Right lobe of liver (tissue), 6 donors: ENCODE measurements at regions not wholly inside any gene's neighbourhood (a gene's known extent, or its start where the extent isn't known, plus 50 kb on each side); places are given as distances from the start of the nearest gene placed in this dataset.

Source experiments
- ATAC-seq, 4 donors: fragments of 200-7000 bp; cut with Tn5 transposase; one replicate each; pipeline ENCODE4 v1.9.1; 2020; ENCODE audit warnings: mild to moderate bottlenecking in 4 of 4, moderate library complexity in 4 of 4
- DNase-seq, 3 donors: peaks; one replicate each; pipeline ENCODE4 v3.0.0-alpha.2; 2020
- H3K27ac ChIP-seq, 3 donors: fragments of 200-600 bp; one replicate each; pipeline ENCODE4 v1.8.0; 2022
- H3K27me3 ChIP-seq, 2 donors: fragments of 200-600 bp; one replicate each; pipeline ENCODE4 v1.8.0; 2022
- H3K36me3 ChIP-seq, 4 donors: fragments of 200-600 bp; sonication (generic) in 1 of 4; one replicate each; pipeline versions ENCODE4 v1.5.1 to v1.8.0; 2017 to 2022; ENCODE audit warnings: control low read depth in 1 of 4
- H3K4me1 ChIP-seq, 4 donors: fragments of 200-600 bp; sonication (generic) in 1 of 4; one replicate each; pipeline versions ENCODE4 v1.5.1 to v1.8.0; 2017 to 2022; ENCODE audit warnings: control low read depth in 1 of 4
- H3K4me3 ChIP-seq, 3 donors: fragments of 200-600 bp; one replicate each; pipeline ENCODE4 v1.8.0; 2022
- H3K9me3 ChIP-seq, 4 donors: fragments of 200-600 bp; sonication (generic) in 1 of 4; one replicate each; pipeline versions ENCODE4 v1.5.1 to v1.8.0; 2017 to 2022; ENCODE audit warnings: control low read depth in 1 of 4
- CTCF ChIP-seq, 4 donors: fragments of 200-600 bp in 3 of 4; fragments of 450-650 bp in 1 of 4; IDR thresholded peaks; one replicate each; pipeline versions ENCODE4 v1.5.1 to v1.8.0; 2016 to 2022; ENCODE audit warnings: antibody characterized with exemption in 4 of 4, mild to moderate bottlenecking in 2 of 4
- POLR2A ChIP-seq: fragments of 450-650 bp; IDR thresholded peaks from one replicate; pipeline ENCODE4 v1.6.1; 2017; ENCODE audit warnings: antibody characterized with exemption, mild to moderate bottlenecking
- WGBS: methylation state at CpG from one replicate; pipeline ENCODE4 v1.1.6; 2018; ENCODE audit warnings: low coverage, low lambda C conversion rate; ENCODE audit not compliant: insufficient coverage; ENCODE audit errors: missing lambda C conversion rate; 5-methylcytosine and 5-hydroxymethylcytosine counted together
- intact Hi-C, 2 donors: fragments of 100-400 bp; cut with DNase I; formaldehyde crosslinking; loops; one replicate each; pipeline versions ENCODE4 v1.11.2 to v1.14.1; 2022
- donor health status: DM: no; HTN: yes; CAD: no.
- donor health status: DM: no; HTN: no; CAD: no.
- donor health status: DM: no; HTN: no; CAD: no.
- donor health status: DM: no; HTN: yes; CAD: no.
- donor health status: DM: no; HTN: yes; CAD: no.

GRCh38 chr10:7093368-7093767, 317.5 kb downstream of the SFMBT2 start:
- Histone ChIP-seq H3K4me1 (no peaks in the 10 kb centered on the region), H3K4me3 (no peak overlapping the region), H3K9me3 (no peaks in the 10 kb centered on the region), H3K36me3 (no peaks in the 10 kb centered on the region), H3K27ac (no peak overlapping the region), H3K27me3 (no peaks in the 10 kb centered on the region)
- WGBS = 70% methylated on average over 5 of the region's 5 CpGs
- TF ChIP-seq POLR2A (no peak), CTCF (IDR thresholded peaks at IDR 0.05) (no peak)
- intact Hi-C loops = no loop called here
- no peak for ATAC-seq
- no peak for DNase-seq

GRCh38 chr10:7092603-7093002, 318.2 kb downstream of the SFMBT2 start:
- Histone ChIP-seq H3K4me1 (no peaks in the 10 kb centered on the region), H3K36me3 (no peaks in the 10 kb centered on the region), H3K27me3 (no peaks in the 10 kb centered on the region), H3K9me3 (no peaks in the 10 kb centered on the region), H3K27ac (no peak overlapping the region), H3K4me3 (no peak overlapping the region)
- ATAC-seq = no peak
- DNase-seq = no peak
- WGBS = 84% methylated on average over 7 of the region's 7 CpGs
- TF ChIP-seq CTCF (IDR thresholded peaks at IDR 0.05) (no peak), POLR2A (no peak)
- intact Hi-C loops = no loop called here

DNA sequence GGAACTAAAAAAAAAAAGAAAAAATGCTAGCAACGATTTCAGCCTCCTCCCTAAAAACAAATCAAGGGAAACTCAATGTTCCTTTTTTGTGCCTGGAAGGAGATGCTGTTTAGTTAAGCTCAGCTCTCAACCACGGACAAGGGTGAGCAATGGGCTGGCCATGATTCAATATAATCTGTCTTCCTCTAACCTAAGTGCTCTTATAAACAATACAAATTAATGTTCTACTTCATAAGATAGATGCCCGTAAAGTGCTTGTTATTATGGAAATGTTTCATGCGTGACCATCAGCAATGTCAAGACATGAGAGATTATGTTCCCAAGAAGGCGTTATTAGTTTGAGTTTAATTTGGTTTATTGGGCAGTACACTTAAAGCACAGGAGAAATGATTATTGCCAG, 320.3 kb downstream of the SFMBT2 start:
- peak in 1 of 4 donors; percentile 26 for ATAC-seq
- H3K27ac ChIP-seq = no peak overlapping the region
- no peaks in the 10 kb centered on the region for H3K27me3 ChIP-seq
- intact Hi-C loops = no loop called here
- no peaks in the 10 kb centered on the region for H3K9me3 ChIP-seq
- DNase-seq = no peak
- no peak overlapping the region for H3K4me3 ChIP-seq
- 49% methylated on average over 5 of the region's 5 CpGs for WGBS
- H3K36me3 ChIP-seq = no peaks in the 10 kb centered on the region
- H3K4me1 ChIP-seq = no peaks in the 10 kb centered on the region
- TF ChIP-seq CTCF (IDR thresholded peaks at IDR 0.05) = no peak
- no peak for TF ChIP-seq POLR2A

DNA sequence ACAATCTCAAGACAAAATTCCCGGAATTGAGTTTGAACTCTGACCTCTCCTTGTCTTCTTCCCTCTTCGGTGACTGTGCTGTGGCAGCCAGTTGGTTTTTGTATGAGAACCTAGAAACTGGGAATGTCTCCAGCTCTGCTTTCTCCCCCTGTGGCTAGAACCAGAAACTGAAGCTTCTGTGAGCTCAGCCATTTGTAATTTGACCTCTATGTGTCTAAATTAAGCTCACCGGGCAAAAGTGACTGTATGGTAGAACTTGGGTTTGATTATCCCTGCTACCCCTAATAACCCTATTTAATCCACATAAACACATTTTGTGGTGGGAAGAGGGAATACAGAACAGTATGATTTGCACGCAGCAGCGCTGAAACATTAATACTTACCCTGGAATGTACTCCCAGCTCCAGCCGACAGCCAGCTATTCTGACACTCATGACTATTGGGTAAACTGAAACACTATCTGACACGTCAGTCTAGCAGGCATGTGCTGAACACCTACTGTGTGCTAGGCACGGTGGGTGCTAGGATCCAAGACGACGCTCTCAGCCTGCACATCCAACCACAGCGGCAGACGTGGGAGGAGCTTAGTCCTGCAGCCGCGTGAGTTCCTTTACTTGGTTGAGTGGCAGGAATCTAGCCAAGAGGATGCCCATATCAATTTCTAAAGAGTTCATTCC, 324.8 kb downstream of the SFMBT2 start:
- intact Hi-C loops = no loop called here
- Histone ChIP-seq H3K36me3 (no peaks in the 10 kb centered on the region), H3K9me3 (no peaks in the 10 kb centered on the region), H3K4me1 (no peaks in the 10 kb centered on the region), H3K4me3 (no peak overlapping the region), H3K27me3 (no peaks in the 10 kb centered on the region), H3K27ac (peak overlapping the region in 1 of 3 donors; percentile 29)
- 44% methylated on average over 12 of the region's 14 CpGs for WGBS
- TF ChIP-seq POLR2A = no peak
- TF ChIP-seq CTCF (IDR thresholded peaks at IDR 0.05) = no peak
- DNase-seq = no peak
- peak; percentile 53 to 80 (median 56) for ATAC-seq
